Right lobe of liver (tissue), 6 donors: ENCODE measurements at regions not wholly inside any gene's neighbourhood (a gene's known extent, or its start where the extent isn't known, plus 50 kb on each side); places are given as distances from the start of the nearest gene placed in this dataset.
"Not testable (repeated sequence)": the region's sequence is repeated elsewhere in the genome, so short reads cannot be mapped to it uniquely, and the experiment has no call there.

Experiments
- ATAC-seq, 4 donors: fragments of 200-7000 bp; cut with Tn5 transposase; one replicate each; pipeline ENCODE4 v1.9.1; 2020; ENCODE audit warnings: mild to moderate bottlenecking in 4 of 4, moderate library complexity in 4 of 4
- DNase-seq, 3 donors: peaks; one replicate each; pipeline ENCODE4 v3.0.0-alpha.2; 2020
- H3K27ac ChIP-seq, 3 donors: fragments of 200-600 bp; one replicate each; pipeline ENCODE4 v1.8.0; 2022
- H3K27me3 ChIP-seq, 2 donors: fragments of 200-600 bp; one replicate each; pipeline ENCODE4 v1.8.0; 2022
- H3K36me3 ChIP-seq, 4 donors: fragments of 200-600 bp; sonication (generic) in 1 of 4; one replicate each; pipeline versions ENCODE4 v1.5.1 to v1.8.0; 2017 to 2022; ENCODE audit warnings: control low read depth in 1 of 4
- H3K4me1 ChIP-seq, 4 donors: fragments of 200-600 bp; sonication (generic) in 1 of 4; one replicate each; pipeline versions ENCODE4 v1.5.1 to v1.8.0; 2017 to 2022; ENCODE audit warnings: control low read depth in 1 of 4
- H3K4me3 ChIP-seq, 3 donors: fragments of 200-600 bp; one replicate each; pipeline ENCODE4 v1.8.0; 2022
- H3K9me3 ChIP-seq, 4 donors: fragments of 200-600 bp; sonication (generic) in 1 of 4; one replicate each; pipeline versions ENCODE4 v1.5.1 to v1.8.0; 2017 to 2022; ENCODE audit warnings: control low read depth in 1 of 4
- CTCF ChIP-seq, 4 donors: fragments of 200-600 bp in 3 of 4; fragments of 450-650 bp in 1 of 4; IDR thresholded peaks; one replicate each; pipeline versions ENCODE4 v1.5.1 to v1.8.0; 2016 to 2022; ENCODE audit warnings: antibody characterized with exemption in 4 of 4, mild to moderate bottlenecking in 2 of 4
- POLR2A ChIP-seq: fragments of 450-650 bp; IDR thresholded peaks from one replicate; pipeline ENCODE4 v1.6.1; 2017; ENCODE audit warnings: antibody characterized with exemption, mild to moderate bottlenecking
- WGBS: methylation state at CpG from one replicate; pipeline ENCODE4 v1.1.6; 2018; ENCODE audit warnings: low coverage, low lambda C conversion rate; ENCODE audit not compliant: insufficient coverage; ENCODE audit errors: missing lambda C conversion rate; 5-methylcytosine and 5-hydroxymethylcytosine counted together
- intact Hi-C, 2 donors: fragments of 100-400 bp; cut with DNase I; formaldehyde crosslinking; loops; one replicate each; pipeline versions ENCODE4 v1.11.2 to v1.14.1; 2022
- donor health status: DM: no; HTN: yes; CAD: no.
- donor health status: DM: no; HTN: no; CAD: no.
- donor health status: DM: no; HTN: no; CAD: no.
- donor health status: DM: no; HTN: yes; CAD: no.
- donor health status: DM: no; HTN: yes; CAD: no.

DNA sequence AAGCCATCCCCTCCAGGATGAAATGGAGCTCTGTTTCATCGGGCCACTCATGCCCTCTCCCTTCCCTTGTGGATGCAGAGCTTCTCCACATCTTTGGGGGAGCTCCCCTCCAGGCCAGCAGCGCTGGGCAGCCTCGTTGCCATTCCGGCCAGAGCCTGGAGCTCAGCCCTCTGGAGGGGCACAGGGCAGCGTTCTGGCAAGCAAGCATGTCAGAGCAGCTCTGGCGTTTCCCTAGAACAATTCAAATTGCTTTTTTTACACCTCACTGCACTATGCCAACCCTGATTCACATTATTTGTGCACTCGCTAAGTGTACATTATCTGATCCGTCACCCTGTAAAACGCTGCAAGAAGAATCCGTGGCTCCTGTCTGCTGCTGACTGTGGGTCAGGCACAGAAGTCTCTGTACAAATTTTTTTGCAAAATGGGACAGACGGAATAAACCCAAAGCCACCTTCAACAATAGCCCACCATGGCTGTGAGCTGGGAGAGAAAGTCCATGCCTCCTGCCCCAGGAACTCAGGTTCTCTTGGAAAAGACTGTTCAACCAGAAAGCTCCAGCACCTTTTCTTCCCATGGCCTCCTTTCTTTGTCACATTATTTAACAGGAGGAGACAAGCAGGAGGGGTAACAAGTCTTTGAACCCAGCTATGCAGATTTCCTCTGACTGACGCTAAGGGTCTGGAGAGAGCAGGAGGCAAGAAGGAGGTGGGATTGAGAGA is 139.5 kb upstream of the CADM1 start:
- Histone ChIP-seq H3K27me3 (no peaks in the 10 kb centered on the region), H3K36me3 (no peaks in the 10 kb centered on the region), H3K4me3 (no peak overlapping the region), H3K9me3 (no peaks in the 10 kb centered on the region), H3K4me1 (no peaks in the 10 kb centered on the region), H3K27ac (no peak overlapping the region)
- DNase-seq: no peak
- intact Hi-C loops: no loop called here
- WGBS: 69% methylated on average over 11 of the region's 12 CpGs
- TF ChIP-seq POLR2A: no peak
- no peak for TF ChIP-seq CTCF (IDR thresholded peaks at IDR 0.05)
- ATAC-seq: no peak

GRCh38 chr11:115642660-115643059 is 138.4 kb upstream of the CADM1 start:
- Histone ChIP-seq H3K4me1 (no peaks in the 10 kb centered on the region), H3K4me3 (no peak overlapping the region), H3K9me3 (no peaks in the 10 kb centered on the region), H3K36me3 (no peaks in the 10 kb centered on the region), H3K27ac (no peak overlapping the region), H3K27me3 (no peaks in the 10 kb centered on the region)
- WGBS: 73% methylated on average over 4 of the region's 4 CpGs
- DNase-seq (no peak), ATAC-seq (no peak)
- no peak for TF ChIP-seq CTCF (IDR thresholded peaks at IDR 0.05)
- TF ChIP-seq POLR2A: no peak
- intact Hi-C loops: no loop called here

- H3K9me3 ChIP-seq: no peaks in the 10 kb centered on the region
- H3K4me3 ChIP-seq: no peak overlapping the region
- TF ChIP-seq CTCF (IDR thresholded peaks at IDR 0.05) (no peak), POLR2A (no peak)
- 52% methylated on average over 8 of the region's 8 CpGs for WGBS
- ATAC-seq (no peak), DNase-seq (no peak)
- no peaks in the 10 kb centered on the region for H3K27me3 ChIP-seq
- no peaks in the 10 kb centered on the region for H3K4me1 ChIP-seq
- no peaks in the 10 kb centered on the region for H3K36me3 ChIP-seq
- intact Hi-C loops: no loop called here
- no peak overlapping the region for H3K27ac ChIP-seq
Measured at GRCh38 chr11:115637599-115638241, 133.5 kb upstream of the CADM1 start.

GRCh38 chr11:115636753-115637527 is 132.7 kb upstream of the CADM1 start:
- H3K4me3 ChIP-seq: no peak overlapping the region
- intact Hi-C loops: no loop called here
- no peaks in the 10 kb centered on the region for H3K9me3 ChIP-seq
- DNase-seq (no peak), ATAC-seq (no peak)
- no peak for TF ChIP-seq POLR2A
- TF ChIP-seq CTCF (IDR thresholded peaks at IDR 0.05): no peak
- WGBS: 66% methylated on average over 4 of the region's 5 CpGs
- H3K27ac ChIP-seq: no peak overlapping the region
- no peaks in the 10 kb centered on the region for H3K27me3 ChIP-seq
- no peaks in the 10 kb centered on the region for H3K36me3 ChIP-seq
- no peaks in the 10 kb centered on the region for H3K4me1 ChIP-seq

GRCh38 chr11:115633977-115634376 is 129.8 kb upstream of the CADM1 start:
- H3K9me3 ChIP-seq, ATAC-seq, H3K27me3 ChIP-seq, H3K4me1 ChIP-seq, intact Hi-C loops, DNase-seq, H3K4me3 ChIP-seq, H3K36me3 ChIP-seq, H3K27ac ChIP-seq: not testable (repeated sequence)
- WGBS: no CpG with 5 or more reads among the region's 27 CpGs
